H9 (cell line): ENCODE measurements at regions not wholly inside any gene's neighbourhood (a gene's known extent, or its start where the extent isn't known, plus 50 kb on each side); places are given as distances from the start of the nearest gene placed in this dataset.

Source experiments
- DNase-seq: peaks from one replicate; pipeline ENCODE4 v3.0.0-alpha.2; 2017
- H2AFZ ChIP-seq: one replicate; pipeline ENCODE4 v1.6.1; 2013; ENCODE audit warnings: mild to moderate bottlenecking, low read length, control low read depth, moderate library complexity
- H2AK5ac ChIP-seq: 2 replicates; pipeline ENCODE4 v1.6.1; 2013; ENCODE audit warnings: low read length, control low read depth, mixed read lengths; ENCODE audit not compliant: insufficient read length
- H2BK120ac ChIP-seq: one replicate; pipeline ENCODE4 v1.6.1; 2013; ENCODE audit warnings: low read depth, mild to moderate bottlenecking, low read length, control low read depth, inconsistent platforms; ENCODE audit not compliant: poor library complexity, severe bottlenecking
- H2BK12ac ChIP-seq: 2 replicates; pipeline ENCODE4 v1.6.1; 2013; ENCODE audit warnings: low read length, control low read depth, mixed read lengths, low read depth; ENCODE audit not compliant: insufficient read length
- H2BK15ac ChIP-seq: 2 replicates; pipeline ENCODE4 v1.6.1; 2013; ENCODE audit warnings: low read depth, low read length, control low read depth
- H2BK20ac ChIP-seq: one replicate; pipeline ENCODE4 v1.6.1; 2013; ENCODE audit warnings: low read depth, mild to moderate bottlenecking, low read length, control low read depth, inconsistent platforms; ENCODE audit not compliant: poor library complexity, severe bottlenecking
- H2BK5ac ChIP-seq: 2 replicates; pipeline ENCODE4 v1.6.1; 2013; ENCODE audit warnings: low read length, control low read depth, mixed read lengths; ENCODE audit not compliant: insufficient read length
- H3K14ac ChIP-seq: 2 replicates; pipeline ENCODE4 v1.6.1; 2013; ENCODE audit warnings: low read length, control low read depth; ENCODE audit not compliant: insufficient read depth
- H3K18ac ChIP-seq: 2 replicates; pipeline ENCODE4 v1.6.1; 2013; ENCODE audit warnings: low read depth, mild to moderate bottlenecking, mixed read lengths, low read length, control low read depth; ENCODE audit not compliant: insufficient read length
- H3K23ac ChIP-seq: 2 replicates; pipeline ENCODE4 v1.6.1; 2013; ENCODE audit warnings: low read length, control low read depth, mixed read lengths, low read depth; ENCODE audit not compliant: insufficient read length
- H3K23me2 ChIP-seq: 2 replicates; pipeline ENCODE4 v1.6.1; 2013; ENCODE audit warnings: low read depth, mild to moderate bottlenecking, mixed read lengths, low read length, control low read depth; ENCODE audit not compliant: insufficient read length, poor library complexity, severe bottlenecking
- H3K27ac ChIP-seq: 2 replicates; pipeline ENCODE4 v1.5.1; 2013; ENCODE audit warnings: low read length, control low read depth, mixed read lengths, low read depth; ENCODE audit not compliant: insufficient read length
- H3K27me3 ChIP-seq: 2 replicates; pipeline ENCODE4 v1.6.1; 2013; ENCODE audit warnings: low read length, control low read depth, inconsistent platforms; ENCODE audit not compliant: insufficient read depth
- H3K4ac ChIP-seq: 2 replicates; pipeline ENCODE4 v1.6.1; 2013; ENCODE audit warnings: low read depth, mild to moderate bottlenecking, control low read depth, inconsistent platforms, low read length, moderate library complexity
- H3K4me1 ChIP-seq: 2 replicates; pipeline ENCODE4 v1.6.1; 2013; ENCODE audit warnings: low read length, control low read depth, inconsistent platforms; ENCODE audit not compliant: insufficient read depth
- H3K4me2 ChIP-seq: 2 replicates; pipeline ENCODE4 v1.6.1; 2013; ENCODE audit warnings: low read length, control low read depth, mixed read lengths; ENCODE audit not compliant: insufficient read length, insufficient read depth
- H3K56ac ChIP-seq: 2 replicates; pipeline ENCODE4 v1.6.1; 2013; ENCODE audit warnings: low read depth, mild to moderate bottlenecking, mixed read lengths, low read length, control low read depth; ENCODE audit not compliant: insufficient read length
- H3K79me1 ChIP-seq: 2 replicates; pipeline ENCODE4 v1.6.1; 2013; ENCODE audit warnings: low read depth, mild to moderate bottlenecking, moderate library complexity, low read length, control low read depth, inconsistent platforms; ENCODE audit not compliant: insufficient read depth, poor library complexity, severe bottlenecking
- H3K79me2 ChIP-seq: 2 replicates; pipeline ENCODE4 v1.6.1; 2013; ENCODE audit warnings: low read length, control low read depth, inconsistent platforms; ENCODE audit not compliant: insufficient read depth
- H3K9ac ChIP-seq: 2 replicates; pipeline ENCODE4 v1.6.1; 2013; ENCODE audit warnings: low read length, control low read depth, mixed read lengths; ENCODE audit not compliant: insufficient read length; ENCODE audit errors: extremely low read depth
- H3K9me3 ChIP-seq: one replicate; pipeline ENCODE4 v1.6.1; 2013; ENCODE audit warnings: low read depth, low read length, inconsistent platforms; ENCODE audit not compliant: control insufficient read depth
- H3T11ph ChIP-seq: one replicate; pipeline ENCODE4 v1.6.1; 2013; ENCODE audit warnings: mild to moderate bottlenecking, low read length, control low read depth, inconsistent platforms
- H4K20me1 ChIP-seq: one replicate; pipeline ENCODE4 v1.6.1; 2013; ENCODE audit not compliant: control insufficient read depth, insufficient read length, insufficient read depth
- H4K5ac ChIP-seq: 2 replicates; pipeline ENCODE4 v1.6.1; 2013; ENCODE audit warnings: low read depth, mild to moderate bottlenecking, mixed read lengths, low read length, control low read depth; ENCODE audit not compliant: insufficient read length
- H4K8ac ChIP-seq: replicated peaks from 2 replicates; pipeline ENCODE4 v1.6.1; 2013; ENCODE audit warnings: low read length, control low read depth, mixed read lengths, low read depth; ENCODE audit not compliant: insufficient read length
- H4K91ac ChIP-seq: 2 replicates; pipeline ENCODE4 v1.6.1; 2013; ENCODE audit warnings: low read depth, mild to moderate bottlenecking, moderate library complexity, mixed read lengths, low read length, control low read depth; ENCODE audit not compliant: insufficient read length
- H3K27ac Mint-ChIP-seq, 3 experiments: 2 replicates in 2 of 3; 3 replicates in 1 of 3; pipeline ENCODE4 v1.8.0; 2020 to 2021; ENCODE audit warnings: mixed read lengths in 3 of 3, mild to moderate bottlenecking in 1 of 3, moderate library complexity in 1 of 3
- H3K27me3 Mint-ChIP-seq: 2 replicates; pipeline ENCODE4 v1.8.0; 2021; ENCODE audit warnings: low read depth, mild to moderate bottlenecking, moderate library complexity, mixed read lengths
- H3K36me3 Mint-ChIP-seq, 3 experiments: 2 replicates in 2 of 3; 3 replicates in 1 of 3; pipeline ENCODE4 v1.8.0; 2020 to 2021; ENCODE audit warnings: low read depth in 3 of 3, mixed read lengths in 3 of 3; ENCODE audit not compliant: insufficient read depth in 1 of 3
- H3K4me1 Mint-ChIP-seq, 2 experiments: 2 replicates each; pipeline ENCODE4 v1.8.0; 2020; ENCODE audit warnings: mixed read lengths in 2 of 2
- H3K4me3 Mint-ChIP-seq, 2 experiments: 2 replicates in 1 of 2; 3 replicates in 1 of 2; pipeline ENCODE4 v1.8.0; 2020 to 2021; ENCODE audit warnings: mild to moderate bottlenecking in 2 of 2, mixed read lengths in 2 of 2, moderate library complexity in 1 of 2
- H3K9me3 Mint-ChIP-seq, 2 experiments: 2 replicates in 1 of 2; 3 replicates in 1 of 2; pipeline ENCODE4 v1.8.0; 2020; ENCODE audit warnings: mild to moderate bottlenecking in 2 of 2, mixed read lengths in 2 of 2, moderate library complexity in 1 of 2
- WGBS: extraction: QIAGEN DNeasy Blood & Tissue Kit; methylation state at CpG from one replicate; pipeline ENCODE4 v1.1.7; 2013; ENCODE audit warnings: missing lambda C conversion rate, low lambda C conversion rate, mixed read lengths; ENCODE audit not compliant: insufficient read length; ENCODE audit errors: extremely low coverage; 5-methylcytosine and 5-hydroxymethylcytosine counted together
- TF ChIP-seq, protein P1 (sequence below): fragments of 200-600 bp; sonication (generic); conservative IDR thresholded peaks from 3 replicates; pipeline ENCODE4 v1.8.0; 2021; ENCODE audit warnings: antibody characterized with exemption, mild to moderate bottlenecking

DNA sequence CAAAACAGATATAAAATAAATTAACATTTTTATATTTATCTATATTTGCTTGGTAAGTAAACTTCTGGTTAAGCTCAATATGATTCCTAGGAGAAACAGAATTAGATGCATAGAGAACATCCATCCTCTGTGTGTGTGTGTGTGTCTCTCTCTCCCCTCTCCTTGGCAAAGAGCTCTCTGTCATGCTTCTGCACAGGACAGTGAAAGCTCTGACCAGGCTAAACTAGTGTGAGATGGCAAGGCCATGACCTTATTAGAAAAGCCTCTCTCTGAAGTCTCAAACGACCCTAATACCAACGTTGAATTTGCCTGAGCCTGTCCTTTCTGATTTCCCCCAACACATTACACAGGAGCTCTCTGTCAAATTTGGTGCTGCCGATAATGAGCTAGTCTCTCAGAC is 746.0 kb downstream of the VGLL3 start:
- Histone ChIP-seq H3K27me3 (no peaks in the 10 kb centered on the region), H3K27ac (no peak overlapping the region), H3K23ac (no peak overlapping the region), H3K23me2 (no peaks in the 10 kb centered on the region), H3K4ac (no peak overlapping the region), H2BK5ac (no peak overlapping the region), H3K4me1 (no peaks in the 10 kb centered on the region; the same call in 1 of the 2 replicates), H2AFZ (peak overlapping the region; percentile 73), H4K5ac (no peak overlapping the region), H2BK120ac (no peak overlapping the region), H3K9ac (no peak overlapping the region), H3K4me2 (no peak overlapping the region), H4K91ac (no peak overlapping the region), H3K14ac (no peak overlapping the region), H3K79me2 (no peaks in the 10 kb centered on the region), H3K56ac (no peak overlapping the region), H3K79me1 (no peaks in the 10 kb centered on the region), H2AK5ac (no peak overlapping the region), H3K9me3 (no peaks in the 10 kb centered on the region), H2BK15ac (no peak overlapping the region), H4K8ac (no peak overlapping the region), H2BK20ac (no peak overlapping the region), H3T11ph (no peak overlapping the region), H3K18ac (no peak overlapping the region), H2BK12ac (no peak overlapping the region), H4K20me1 (no peaks in the 10 kb centered on the region)
- Mint-ChIP-seq H3K4me1 (peaks cover 8 to 12% of the 10 kb centered on the region in 2 experiments), H3K9me3 (peaks cover 5 to 10% of the 10 kb centered on the region in 2 experiments; a peak in 3 of 5 replicates), H3K27ac (peak overlapping the region; percentile 26 to 72 (median 32); a peak in 4 of 7 replicates), H3K4me3 (no peak overlapping the region), H3K27me3 (no peaks in the 10 kb centered on the region), H3K36me3 (peaks cover 0 to 21% (median 3%) of the 10 kb centered on the region in 3 experiments; a peak in 3 of 7 replicates)
- WGBS = no CpG with 5 or more reads among the region's 3 CpGs
- TF ChIP-seq, protein P1, sequence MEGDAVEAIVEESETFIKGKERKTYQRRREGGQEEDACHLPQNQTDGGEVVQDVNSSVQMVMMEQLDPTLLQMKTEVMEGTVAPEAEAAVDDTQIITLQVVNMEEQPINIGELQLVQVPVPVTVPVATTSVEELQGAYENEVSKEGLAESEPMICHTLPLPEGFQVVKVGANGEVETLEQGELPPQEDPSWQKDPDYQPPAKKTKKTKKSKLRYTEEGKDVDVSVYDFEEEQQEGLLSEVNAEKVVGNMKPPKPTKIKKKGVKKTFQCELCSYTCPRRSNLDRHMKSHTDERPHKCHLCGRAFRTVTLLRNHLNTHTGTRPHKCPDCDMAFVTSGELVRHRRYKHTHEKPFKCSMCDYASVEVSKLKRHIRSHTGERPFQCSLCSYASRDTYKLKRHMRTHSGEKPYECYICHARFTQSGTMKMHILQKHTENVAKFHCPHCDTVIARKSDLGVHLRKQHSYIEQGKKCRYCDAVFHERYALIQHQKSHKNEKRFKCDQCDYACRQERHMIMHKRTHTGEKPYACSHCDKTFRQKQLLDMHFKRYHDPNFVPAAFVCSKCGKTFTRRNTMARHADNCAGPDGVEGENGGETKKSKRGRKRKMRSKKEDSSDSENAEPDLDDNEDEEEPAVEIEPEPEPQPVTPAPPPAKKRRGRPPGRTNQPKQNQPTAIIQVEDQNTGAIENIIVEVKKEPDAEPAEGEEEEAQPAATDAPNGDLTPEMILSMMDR = no peak
- no peak for DNase-seq
